IPS DF 6.9 (cell line): ENCODE measurements at regions not wholly inside any gene's neighbourhood (a gene's known extent, or its start where the extent isn't known, plus 50 kb on each side); places are given as distances from the start of the nearest gene placed in this dataset.

Source experiments
- DNase-seq: peaks from one replicate; pipeline ENCODE4 v3.0.0-alpha.2; 2013; ENCODE audit warnings: low read depth, low spot score
- H3K27ac ChIP-seq: one replicate; pipeline ENCODE4 v1.5.1; 2013; ENCODE audit warnings: low read length, control low read depth
- H3K27me3 ChIP-seq: 2 replicates; pipeline ENCODE4 v1.6.1; 2013; ENCODE audit warnings: mild to moderate bottlenecking, low read length; ENCODE audit not compliant: control insufficient read depth, insufficient read depth
- H3K36me3 ChIP-seq: 2 replicates; pipeline ENCODE4 v1.6.1; 2013; ENCODE audit warnings: low read length; ENCODE audit not compliant: control insufficient read depth, insufficient read depth
- H3K4me1 ChIP-seq: 2 replicates; pipeline ENCODE4 v1.6.1; 2013; ENCODE audit warnings: low read length; ENCODE audit not compliant: control insufficient read depth, insufficient read depth
- H3K4me3 ChIP-seq: 2 replicates; pipeline ENCODE4 v1.5.1; 2013; ENCODE audit warnings: mild to moderate bottlenecking, low read length
- H3K9me3 ChIP-seq: 2 replicates; pipeline ENCODE4 v1.6.1; 2013; ENCODE audit warnings: low read length, inconsistent platforms; ENCODE audit not compliant: control insufficient read depth, insufficient read depth
- WGBS: extraction: QIAGEN DNeasy Blood & Tissue Kit; methylation state at CpG from one replicate; pipeline ENCODE4 v1.1.7; 2013; ENCODE audit warnings: mixed read lengths, missing lambda C conversion rate; ENCODE audit not compliant: insufficient read length, insufficient coverage; 5-methylcytosine and 5-hydroxymethylcytosine counted together

GRCh38 chr22:44555597-44555996 is 57.6 kb upstream of the RTL6 start:
- no CpG with 5 or more reads among the region's 2 CpGs for WGBS
- Histone ChIP-seq H3K4me3 (no peak overlapping the region), H3K4me1 (no peaks in the 10 kb centered on the region), H3K27ac (no peak overlapping the region), H3K9me3 (no peaks in the 10 kb centered on the region), H3K27me3 (no peaks in the 10 kb centered on the region), H3K36me3 (no peaks in the 10 kb centered on the region)
- DNase-seq, result no peak

DNA sequence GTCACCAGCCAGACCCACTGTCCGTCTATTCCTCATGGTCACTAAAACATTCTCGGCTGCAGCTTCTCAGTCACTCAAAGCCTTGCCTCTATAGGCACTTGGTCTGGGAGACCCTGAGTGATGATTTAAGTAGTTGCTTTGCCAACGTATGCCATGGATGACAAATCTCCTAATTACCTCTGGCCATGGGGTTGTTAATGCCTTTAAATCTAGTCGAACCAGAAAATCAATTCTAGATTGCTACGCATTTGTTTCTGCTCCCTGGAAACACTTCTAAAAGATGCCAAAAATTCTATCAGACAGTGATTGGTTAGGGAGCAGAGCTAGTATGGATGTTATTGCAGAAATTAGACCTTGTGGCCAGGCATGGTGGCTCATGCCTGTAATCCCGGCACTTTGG is 57.0 kb upstream of the RTL6 start:
- Histone ChIP-seq H3K36me3 (no peaks in the 10 kb centered on the region), H3K27me3 (no peaks in the 10 kb centered on the region), H3K27ac (no peak overlapping the region), H3K4me3 (no peak overlapping the region), H3K4me1 (no peaks in the 10 kb centered on the region), H3K9me3 (no peaks in the 10 kb centered on the region)
- WGBS, result 100% methylated on average over 1 of the region's 6 CpGs
- no peak for DNase-seq

GRCh38 chr22:44554411-44554810 is 56.4 kb upstream of the RTL6 start:
- no peak overlapping the region for H3K27ac ChIP-seq
- H3K4me1 ChIP-seq, result no peaks in the 10 kb centered on the region
- H3K4me3 ChIP-seq, result no peak overlapping the region
- no peak for DNase-seq
- H3K9me3 ChIP-seq, result no peaks in the 10 kb centered on the region
- H3K27me3 ChIP-seq, result no peaks in the 10 kb centered on the region
- WGBS, result no CpG with 5 or more reads among the region's 7 CpGs
- no peaks in the 10 kb centered on the region for H3K36me3 ChIP-seq

- no peak overlapping the region for H3K27ac ChIP-seq
- H3K9me3 ChIP-seq, result no peaks in the 10 kb centered on the region
- H3K27me3 ChIP-seq, result no peaks in the 10 kb centered on the region
- 100% methylated on average over 1 of the region's 22 CpGs for WGBS
- no peaks in the 10 kb centered on the region for H3K36me3 ChIP-seq
- no peak overlapping the region for H3K4me3 ChIP-seq
- no peaks in the 10 kb centered on the region for H3K4me1 ChIP-seq
- no peak for DNase-seq
Measured at GRCh38 chr22:44550711-44551491, 52.9 kb upstream of the RTL6 start.

GRCh38 chr22:44549701-44550100 is 51.7 kb upstream of the RTL6 start:
- Histone ChIP-seq H3K27ac (no peak overlapping the region), H3K4me3 (no peak overlapping the region), H3K9me3 (no peaks in the 10 kb centered on the region), H3K27me3 (no peaks in the 10 kb centered on the region), H3K4me1 (no peaks in the 10 kb centered on the region), H3K36me3 (no peaks in the 10 kb centered on the region)
- no peak for DNase-seq
- no CpG with 5 or more reads among the region's 6 CpGs for WGBS

- Histone ChIP-seq H3K27me3 (no peaks in the 10 kb centered on the region), H3K9me3 (no peaks in the 10 kb centered on the region), H3K4me3 (no peak overlapping the region), H3K4me1 (no peaks in the 10 kb centered on the region), H3K36me3 (no peaks in the 10 kb centered on the region), H3K27ac (no peak overlapping the region)
- no CpG with 5 or more reads among the region's 10 CpGs for WGBS
- DNase-seq, result no peak
Measured at GRCh38 chr22:44548981-44549380, 50.9 kb upstream of the RTL6 start.
